H9 (cell line): ENCODE measurements at regions not wholly inside any gene's neighbourhood (a gene's known extent, or its start where the extent isn't known, plus 50 kb on each side); places are given as distances from the start of the nearest gene placed in this dataset.

Experiments
- DNase-seq: peaks from one replicate; pipeline ENCODE4 v3.0.0-alpha.2; 2017
- H2AFZ ChIP-seq: one replicate; pipeline ENCODE4 v1.6.1; 2013; ENCODE audit warnings: mild to moderate bottlenecking, low read length, control low read depth, moderate library complexity
- H2AK5ac ChIP-seq: 2 replicates; pipeline ENCODE4 v1.6.1; 2013; ENCODE audit warnings: low read length, control low read depth, mixed read lengths; ENCODE audit not compliant: insufficient read length
- H2BK120ac ChIP-seq: one replicate; pipeline ENCODE4 v1.6.1; 2013; ENCODE audit warnings: low read depth, mild to moderate bottlenecking, low read length, control low read depth, inconsistent platforms; ENCODE audit not compliant: poor library complexity, severe bottlenecking
- H2BK12ac ChIP-seq: 2 replicates; pipeline ENCODE4 v1.6.1; 2013; ENCODE audit warnings: low read length, control low read depth, mixed read lengths, low read depth; ENCODE audit not compliant: insufficient read length
- H2BK15ac ChIP-seq: 2 replicates; pipeline ENCODE4 v1.6.1; 2013; ENCODE audit warnings: low read depth, low read length, control low read depth
- H2BK20ac ChIP-seq: one replicate; pipeline ENCODE4 v1.6.1; 2013; ENCODE audit warnings: low read depth, mild to moderate bottlenecking, low read length, control low read depth, inconsistent platforms; ENCODE audit not compliant: poor library complexity, severe bottlenecking
- H2BK5ac ChIP-seq: 2 replicates; pipeline ENCODE4 v1.6.1; 2013; ENCODE audit warnings: low read length, control low read depth, mixed read lengths; ENCODE audit not compliant: insufficient read length
- H3K14ac ChIP-seq: 2 replicates; pipeline ENCODE4 v1.6.1; 2013; ENCODE audit warnings: low read length, control low read depth; ENCODE audit not compliant: insufficient read depth
- H3K18ac ChIP-seq: 2 replicates; pipeline ENCODE4 v1.6.1; 2013; ENCODE audit warnings: low read depth, mild to moderate bottlenecking, mixed read lengths, low read length, control low read depth; ENCODE audit not compliant: insufficient read length
- H3K23ac ChIP-seq: 2 replicates; pipeline ENCODE4 v1.6.1; 2013; ENCODE audit warnings: low read length, control low read depth, mixed read lengths, low read depth; ENCODE audit not compliant: insufficient read length
- H3K23me2 ChIP-seq: 2 replicates; pipeline ENCODE4 v1.6.1; 2013; ENCODE audit warnings: low read depth, mild to moderate bottlenecking, mixed read lengths, low read length, control low read depth; ENCODE audit not compliant: insufficient read length, poor library complexity, severe bottlenecking
- H3K27ac ChIP-seq: 2 replicates; pipeline ENCODE4 v1.5.1; 2013; ENCODE audit warnings: low read length, control low read depth, mixed read lengths, low read depth; ENCODE audit not compliant: insufficient read length
- H3K27me3 ChIP-seq: 2 replicates; pipeline ENCODE4 v1.6.1; 2013; ENCODE audit warnings: low read length, control low read depth, inconsistent platforms; ENCODE audit not compliant: insufficient read depth
- H3K4ac ChIP-seq: 2 replicates; pipeline ENCODE4 v1.6.1; 2013; ENCODE audit warnings: low read depth, mild to moderate bottlenecking, control low read depth, inconsistent platforms, low read length, moderate library complexity
- H3K4me1 ChIP-seq: 2 replicates; pipeline ENCODE4 v1.6.1; 2013; ENCODE audit warnings: low read length, control low read depth, inconsistent platforms; ENCODE audit not compliant: insufficient read depth
- H3K4me2 ChIP-seq: 2 replicates; pipeline ENCODE4 v1.6.1; 2013; ENCODE audit warnings: low read length, control low read depth, mixed read lengths; ENCODE audit not compliant: insufficient read length, insufficient read depth
- H3K56ac ChIP-seq: 2 replicates; pipeline ENCODE4 v1.6.1; 2013; ENCODE audit warnings: low read depth, mild to moderate bottlenecking, mixed read lengths, low read length, control low read depth; ENCODE audit not compliant: insufficient read length
- H3K79me1 ChIP-seq: 2 replicates; pipeline ENCODE4 v1.6.1; 2013; ENCODE audit warnings: low read depth, mild to moderate bottlenecking, moderate library complexity, low read length, control low read depth, inconsistent platforms; ENCODE audit not compliant: insufficient read depth, poor library complexity, severe bottlenecking
- H3K79me2 ChIP-seq: 2 replicates; pipeline ENCODE4 v1.6.1; 2013; ENCODE audit warnings: low read length, control low read depth, inconsistent platforms; ENCODE audit not compliant: insufficient read depth
- H3K9ac ChIP-seq: 2 replicates; pipeline ENCODE4 v1.6.1; 2013; ENCODE audit warnings: low read length, control low read depth, mixed read lengths; ENCODE audit not compliant: insufficient read length; ENCODE audit errors: extremely low read depth
- H3K9me3 ChIP-seq: one replicate; pipeline ENCODE4 v1.6.1; 2013; ENCODE audit warnings: low read depth, low read length, inconsistent platforms; ENCODE audit not compliant: control insufficient read depth
- H3T11ph ChIP-seq: one replicate; pipeline ENCODE4 v1.6.1; 2013; ENCODE audit warnings: mild to moderate bottlenecking, low read length, control low read depth, inconsistent platforms
- H4K20me1 ChIP-seq: one replicate; pipeline ENCODE4 v1.6.1; 2013; ENCODE audit not compliant: control insufficient read depth, insufficient read length, insufficient read depth
- H4K5ac ChIP-seq: 2 replicates; pipeline ENCODE4 v1.6.1; 2013; ENCODE audit warnings: low read depth, mild to moderate bottlenecking, mixed read lengths, low read length, control low read depth; ENCODE audit not compliant: insufficient read length
- H4K8ac ChIP-seq: replicated peaks from 2 replicates; pipeline ENCODE4 v1.6.1; 2013; ENCODE audit warnings: low read length, control low read depth, mixed read lengths, low read depth; ENCODE audit not compliant: insufficient read length
- H4K91ac ChIP-seq: 2 replicates; pipeline ENCODE4 v1.6.1; 2013; ENCODE audit warnings: low read depth, mild to moderate bottlenecking, moderate library complexity, mixed read lengths, low read length, control low read depth; ENCODE audit not compliant: insufficient read length
- H3K27ac Mint-ChIP-seq, 3 experiments: 2 replicates in 2 of 3; 3 replicates in 1 of 3; pipeline ENCODE4 v1.8.0; 2020 to 2021; ENCODE audit warnings: mixed read lengths in 3 of 3, mild to moderate bottlenecking in 1 of 3, moderate library complexity in 1 of 3
- H3K27me3 Mint-ChIP-seq: 2 replicates; pipeline ENCODE4 v1.8.0; 2021; ENCODE audit warnings: low read depth, mild to moderate bottlenecking, moderate library complexity, mixed read lengths
- H3K36me3 Mint-ChIP-seq, 3 experiments: 2 replicates in 2 of 3; 3 replicates in 1 of 3; pipeline ENCODE4 v1.8.0; 2020 to 2021; ENCODE audit warnings: low read depth in 3 of 3, mixed read lengths in 3 of 3; ENCODE audit not compliant: insufficient read depth in 1 of 3
- H3K4me1 Mint-ChIP-seq, 2 experiments: 2 replicates each; pipeline ENCODE4 v1.8.0; 2020; ENCODE audit warnings: mixed read lengths in 2 of 2
- H3K4me3 Mint-ChIP-seq, 2 experiments: 2 replicates in 1 of 2; 3 replicates in 1 of 2; pipeline ENCODE4 v1.8.0; 2020 to 2021; ENCODE audit warnings: mild to moderate bottlenecking in 2 of 2, mixed read lengths in 2 of 2, moderate library complexity in 1 of 2
- H3K9me3 Mint-ChIP-seq, 2 experiments: 2 replicates in 1 of 2; 3 replicates in 1 of 2; pipeline ENCODE4 v1.8.0; 2020; ENCODE audit warnings: mild to moderate bottlenecking in 2 of 2, mixed read lengths in 2 of 2, moderate library complexity in 1 of 2
- WGBS: extraction: QIAGEN DNeasy Blood & Tissue Kit; methylation state at CpG from one replicate; pipeline ENCODE4 v1.1.7; 2013; ENCODE audit warnings: missing lambda C conversion rate, low lambda C conversion rate, mixed read lengths; ENCODE audit not compliant: insufficient read length; ENCODE audit errors: extremely low coverage; 5-methylcytosine and 5-hydroxymethylcytosine counted together
- TF ChIP-seq, protein P1 (sequence below): fragments of 200-600 bp; sonication (generic); conservative IDR thresholded peaks from 3 replicates; pipeline ENCODE4 v1.8.0; 2021; ENCODE audit warnings: antibody characterized with exemption, mild to moderate bottlenecking

DNA sequence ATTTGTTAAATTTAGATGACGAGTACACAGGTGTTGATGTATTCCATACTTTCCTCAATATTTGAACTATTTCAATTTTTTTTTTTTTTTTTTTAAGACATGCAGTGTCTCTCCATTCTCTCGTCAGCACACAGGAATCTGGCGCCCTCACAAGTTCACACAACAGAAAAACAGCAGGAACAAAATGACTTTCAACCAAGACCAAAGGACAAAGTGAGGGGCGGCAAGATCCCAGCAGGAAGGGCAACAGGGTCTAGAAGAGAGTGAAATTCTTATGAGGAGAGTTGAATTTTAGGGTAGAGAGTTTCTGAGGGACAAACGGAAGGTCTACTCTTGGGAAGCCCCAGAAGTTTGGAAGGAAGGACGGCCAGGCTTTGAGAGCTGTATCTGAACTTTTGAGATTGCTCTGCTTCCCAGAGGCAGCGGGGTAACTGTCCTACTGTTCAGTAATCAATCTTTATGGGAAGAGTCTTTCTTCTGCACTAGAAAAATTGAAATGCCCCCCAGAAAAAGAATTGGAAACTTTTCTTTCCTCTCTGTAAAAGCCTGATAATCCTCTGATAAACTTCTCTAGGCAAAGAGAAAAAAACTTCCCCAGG lies 760.2 kb downstream of the RAB28 start:
- TF ChIP-seq, protein P1, sequence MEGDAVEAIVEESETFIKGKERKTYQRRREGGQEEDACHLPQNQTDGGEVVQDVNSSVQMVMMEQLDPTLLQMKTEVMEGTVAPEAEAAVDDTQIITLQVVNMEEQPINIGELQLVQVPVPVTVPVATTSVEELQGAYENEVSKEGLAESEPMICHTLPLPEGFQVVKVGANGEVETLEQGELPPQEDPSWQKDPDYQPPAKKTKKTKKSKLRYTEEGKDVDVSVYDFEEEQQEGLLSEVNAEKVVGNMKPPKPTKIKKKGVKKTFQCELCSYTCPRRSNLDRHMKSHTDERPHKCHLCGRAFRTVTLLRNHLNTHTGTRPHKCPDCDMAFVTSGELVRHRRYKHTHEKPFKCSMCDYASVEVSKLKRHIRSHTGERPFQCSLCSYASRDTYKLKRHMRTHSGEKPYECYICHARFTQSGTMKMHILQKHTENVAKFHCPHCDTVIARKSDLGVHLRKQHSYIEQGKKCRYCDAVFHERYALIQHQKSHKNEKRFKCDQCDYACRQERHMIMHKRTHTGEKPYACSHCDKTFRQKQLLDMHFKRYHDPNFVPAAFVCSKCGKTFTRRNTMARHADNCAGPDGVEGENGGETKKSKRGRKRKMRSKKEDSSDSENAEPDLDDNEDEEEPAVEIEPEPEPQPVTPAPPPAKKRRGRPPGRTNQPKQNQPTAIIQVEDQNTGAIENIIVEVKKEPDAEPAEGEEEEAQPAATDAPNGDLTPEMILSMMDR: peak; percentile 28; the same call in 1 of the 3 replicates
- Histone ChIP-seq H3K23me2 (no peaks in the 10 kb centered on the region), H2BK120ac (no peak overlapping the region), H2AFZ (peak overlapping the region; percentile 45), H2BK15ac (no peak overlapping the region), H3K79me2 (no peaks in the 10 kb centered on the region), H3K14ac (no peak overlapping the region), H2BK20ac (no peak overlapping the region), H3K9me3 (no peaks in the 10 kb centered on the region), H2BK5ac (no peak overlapping the region), H3K4me1 (no peaks in the 10 kb centered on the region), H3K4me2 (no peak overlapping the region), H3K27ac (no peak overlapping the region), H4K91ac (no peak overlapping the region), H4K5ac (no peak overlapping the region), H3K18ac (no peak overlapping the region), H2BK12ac (no peak overlapping the region), H3K23ac (no peak overlapping the region), H3T11ph (no peak overlapping the region), H2AK5ac (no peak overlapping the region), H3K9ac (no peak overlapping the region), H3K79me1 (no peaks in the 10 kb centered on the region), H3K56ac (no peak overlapping the region), H3K4ac (no peak overlapping the region), H3K27me3 (no peaks in the 10 kb centered on the region), H4K8ac (no peak overlapping the region), H4K20me1 (no peaks in the 10 kb centered on the region)
- Mint-ChIP-seq H3K36me3 (no peaks in the 10 kb centered on the region), H3K4me1 (peaks cover 9 to 14% of the 10 kb centered on the region in 2 experiments), H3K27me3 (no peaks in the 10 kb centered on the region), H3K4me3 (no peak overlapping the region), H3K9me3 (no peaks in the 10 kb centered on the region; a peak in 1 of 5 replicates), H3K27ac (peak overlapping the region; percentile 3 to 69 (median 41); a peak in 3 of 7 replicates)
- DNase-seq: peak; percentile 52
- WGBS: no CpG with 5 or more reads among the region's 7 CpGs
